Activated CD8-positive, alpha-beta T cell treated with anti-CD3 and anti-CD28 coated beads for 36 hours (primary cell): ENCODE measurements at regions not wholly inside any gene's neighbourhood (a gene's known extent, or its start where the extent isn't known, plus 50 kb on each side); places are given as distances from the start of the nearest gene placed in this dataset.
"Not testable (repeated sequence)": the region's sequence is repeated elsewhere in the genome, so short reads cannot be mapped to it uniquely, and the experiment has no call there.

ENCODE experiments used
- ATAC-seq: fragments of 200-7000 bp; cut with Tn5 transposase; one replicate; pipeline ENCODE4 v1.10.0; 2021; ENCODE audit warnings: mild to moderate bottlenecking, moderate library complexity
- CTCF ChIA-PET: fragments of 350-600 bp; sonication (Branson Sonifier 250); formaldehyde crosslinking; loops from one replicate; lab custom pipeline; 2021; ENCODE audit warnings: antibody characterized with exemption; lab: Charles Lee
- POLR2A ChIA-PET: fragments of 350-600 bp; sonication (Branson Sonifier 250); formaldehyde crosslinking; loops from one replicate; lab custom pipeline; 2021; ENCODE audit warnings: antibody characterized with exemption; lab: Charles Lee
- DNase-seq: peaks from one replicate; pipeline ENCODE4 v3.0.0-alpha.2; 2020
- H3K27ac Mint-ChIP-seq: one replicate; pipeline ENCODE4 v1.8.0; 2021; ENCODE audit warnings: mild to moderate bottlenecking, mixed read lengths
- H3K27me3 Mint-ChIP-seq: one replicate; pipeline ENCODE4 v1.8.0; 2021; ENCODE audit warnings: mixed read lengths
- H3K36me3 Mint-ChIP-seq: one replicate; pipeline ENCODE4 v1.8.0; 2021; ENCODE audit warnings: low read depth, mixed read lengths
- H3K4me1 Mint-ChIP-seq: one replicate; pipeline ENCODE4 v1.8.0; 2021; ENCODE audit warnings: low read depth, mixed read lengths
- H3K4me3 Mint-ChIP-seq: one replicate; pipeline ENCODE4 v1.8.0; 2021; ENCODE audit warnings: mild to moderate bottlenecking, moderate library complexity, mixed read lengths
- H3K9me3 Mint-ChIP-seq: one replicate; pipeline ENCODE4 v1.8.0; 2021; ENCODE audit warnings: mixed read lengths
- CTCF ChIP-seq: fragments of 200-600 bp; IDR thresholded peaks from one replicate; pipeline ENCODE4 v1.8.0; 2022; ENCODE audit warnings: antibody characterized with exemption, mild to moderate bottlenecking
- intact Hi-C: fragments of 100-400 bp; cut with micrococcal nuclease; formaldehyde crosslinking; loops from one replicate; pipeline ENCODE4 v1.10.0; 2022

- no peaks in the 10 kb centered on the region for H3K4me1 Mint-ChIP-seq
- intact Hi-C loops = no loop called here
These were observed 1357.0 kb upstream of the GOT2 start for GRCh38 chr16:60091071-60091470.

DNA sequence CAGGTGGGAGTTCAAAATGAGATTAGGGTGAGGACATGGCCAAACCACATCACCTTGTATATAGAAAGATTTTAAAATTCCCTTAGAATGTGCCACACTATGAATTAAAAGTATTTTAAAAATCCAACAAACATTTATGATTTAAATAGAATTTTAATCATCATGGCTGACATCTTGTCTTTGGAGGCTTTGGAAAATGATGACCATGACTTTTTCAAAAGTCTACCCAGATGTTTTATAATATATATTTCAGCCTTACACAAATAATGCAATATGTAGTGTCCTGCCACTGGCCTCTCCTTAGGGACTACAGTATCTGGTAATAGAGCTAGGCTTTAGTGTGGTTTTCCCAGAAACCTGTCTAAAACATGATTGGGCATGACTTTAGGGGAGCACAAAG is 1353.4 kb upstream of the GOT2 start:
- TF ChIP-seq CTCF = no peak
- Mint-ChIP-seq H3K36me3 (no peaks in the 10 kb centered on the region), H3K27ac (no peak overlapping the region), H3K4me3 (no peak overlapping the region), H3K9me3 (peaks cover 8% of the 10 kb centered on the region), H3K27me3 (no peaks in the 10 kb centered on the region), H3K4me1 (no peaks in the 10 kb centered on the region)
- ChIA-PET POLR2A (no interaction called here), CTCF (no interaction called here)
- ATAC-seq = no peak
- intact Hi-C loops = no loop called here
- DNase-seq = no peak

More at GRCh38 chr16:60091071-60091470, 1357.0 kb upstream of the GOT2 start:
- CTCF ChIA-PET = no interaction called here
- Mint-ChIP-seq H3K27me3 (no peaks in the 10 kb centered on the region), H3K4me3 (no peak overlapping the region), H3K9me3 (peaks cover 10% of the 10 kb centered on the region), H3K36me3 (no peaks in the 10 kb centered on the region), H3K27ac (no peak overlapping the region)
- ATAC-seq = no peak
- DNase-seq = no peak
- POLR2A ChIA-PET = no interaction called here
- no peak for TF ChIP-seq CTCF

- CTCF ChIA-PET, H3K4me1 Mint-ChIP-seq, intact Hi-C loops, DNase-seq, H3K4me3 Mint-ChIP-seq, H3K36me3 Mint-ChIP-seq, H3K27ac Mint-ChIP-seq, ATAC-seq, H3K27me3 Mint-ChIP-seq, POLR2A ChIA-PET, H3K9me3 Mint-ChIP-seq: not testable (repeated sequence)
These were observed 1344.7 kb upstream of the GOT2 start for GRCh38 chr16:60078819-60079218.

GRCh38 chr16:60077861-60078260 is 1343.7 kb upstream of the GOT2 start:
- Mint-ChIP-seq H3K27ac (no peak overlapping the region), H3K9me3 (peaks cover 7% of the 10 kb centered on the region), H3K4me3 (no peak overlapping the region), H3K27me3 (no peaks in the 10 kb centered on the region), H3K36me3 (no peaks in the 10 kb centered on the region), H3K4me1 (no peaks in the 10 kb centered on the region)
- ATAC-seq = no peak
- DNase-seq = no peak
- CTCF ChIA-PET = no interaction called here
- TF ChIP-seq CTCF = no peak
- POLR2A ChIA-PET = no interaction called here
- intact Hi-C loops = no loop called here

DNA sequence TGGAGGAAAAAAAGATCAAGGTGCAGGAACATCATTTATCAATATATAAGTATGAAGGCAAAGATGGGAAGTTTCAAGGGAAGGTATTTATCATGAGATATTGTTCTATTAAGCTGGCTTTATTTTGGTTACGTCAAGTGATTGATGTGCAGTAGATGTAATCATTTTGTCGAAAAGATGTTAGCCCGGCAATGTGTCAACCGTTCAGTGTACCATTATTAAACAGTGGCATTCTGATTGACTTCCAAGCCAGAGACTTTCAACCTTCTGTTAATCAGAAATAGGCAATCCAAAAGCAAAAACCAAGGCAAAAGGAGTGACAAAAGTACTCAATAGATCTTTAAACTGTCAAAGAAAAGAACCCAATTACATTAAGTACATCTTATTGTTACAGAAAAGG is 1340.3 kb upstream of the GOT2 start:
- H3K36me3 Mint-ChIP-seq = no peaks in the 10 kb centered on the region
- no peaks in the 10 kb centered on the region for H3K4me1 Mint-ChIP-seq
- H3K9me3 Mint-ChIP-seq = peaks cover 6% of the 10 kb centered on the region
- ChIA-PET POLR2A (no interaction called here), CTCF (no interaction called here)
- no peak overlapping the region for H3K4me3 Mint-ChIP-seq
- no peak overlapping the region for H3K27ac Mint-ChIP-seq
- no peak for TF ChIP-seq CTCF
- H3K27me3 Mint-ChIP-seq = no peaks in the 10 kb centered on the region
- ATAC-seq = no peak
- intact Hi-C loops = no loop called here
- DNase-seq = no peak

GRCh38 chr16:60073376-60073775 is 1339.3 kb upstream of the GOT2 start:
- Mint-ChIP-seq H3K36me3 (no peaks in the 10 kb centered on the region), H3K27me3 (no peaks in the 10 kb centered on the region), H3K9me3 (peaks cover 10% of the 10 kb centered on the region), H3K27ac (no peak overlapping the region), H3K4me3 (no peak overlapping the region), H3K4me1 (no peaks in the 10 kb centered on the region)
- ATAC-seq (no peak), DNase-seq (no peak)
- CTCF ChIA-PET = no interaction called here
- TF ChIP-seq CTCF = no peak
- intact Hi-C loops = no loop called here
- POLR2A ChIA-PET = interaction anchor here (0.6 kb wide), 1 partner anchor 421 kb away, joined by 3 read pairs; no protein-coding TSS in a partner anchor
